ENCODE measurements at regions not wholly inside any gene's neighbourhood (a gene's known extent, or its start where the extent isn't known, plus 50 kb on each side); places are given as distances from the start of the nearest gene placed in this dataset.
A peak's percentile ranks its signal among the peaks of the same experiment; 100 is the strongest.

DNA sequence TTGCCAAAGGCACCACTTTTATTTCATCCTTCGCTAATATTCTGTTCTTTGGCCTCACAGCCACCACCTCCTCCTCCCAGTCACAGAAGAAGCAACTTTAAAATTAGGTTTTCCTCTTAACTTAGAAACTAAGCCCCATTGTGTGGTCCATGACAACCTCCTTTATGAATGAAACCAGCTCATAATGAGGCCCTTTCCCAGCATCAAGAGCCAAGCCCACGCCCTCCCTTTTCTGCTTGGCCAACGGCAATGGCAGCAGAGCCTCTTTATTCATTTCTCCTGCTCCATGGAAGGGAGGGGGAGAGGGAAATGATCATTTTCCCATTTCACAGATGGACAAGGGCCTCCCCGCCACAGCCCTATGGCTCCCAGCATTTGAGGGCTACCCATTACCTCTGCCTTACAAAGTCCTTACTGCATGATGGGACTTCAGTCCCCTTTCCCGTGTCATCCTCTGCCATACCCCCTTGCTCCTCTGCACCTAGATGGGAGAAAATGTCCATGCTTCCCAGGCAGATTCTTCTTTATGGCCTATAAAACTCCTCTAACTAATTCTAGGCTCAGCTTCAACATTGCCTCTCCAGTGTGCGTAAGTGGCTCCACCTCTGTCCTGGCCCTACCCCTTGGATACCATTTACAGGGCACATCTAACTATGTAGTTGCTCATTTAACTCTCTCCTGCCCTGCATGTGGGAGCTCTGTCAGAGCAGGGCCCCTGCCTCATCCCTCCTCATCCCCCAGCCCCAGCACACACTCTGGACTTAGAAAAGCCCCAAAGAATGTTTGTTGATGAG, 475.5 kb downstream of the RPS24 start:
- Mint-ChIP-seq H3K4me1 (no peaks in the 10 kb centered on the region), H3K27ac (no peak overlapping the region), H3K4me3 (no peak overlapping the region), H3K27me3 (peaks cover 20 to 22% of the 10 kb centered on the region in 2 donors), H3K9me3 (no peaks in the 10 kb centered on the region), H3K36me3 (no peaks in the 10 kb centered on the region)
- no peak for ATAC-seq (replicated peaks)
- DNase-seq: no peak

DNA sequence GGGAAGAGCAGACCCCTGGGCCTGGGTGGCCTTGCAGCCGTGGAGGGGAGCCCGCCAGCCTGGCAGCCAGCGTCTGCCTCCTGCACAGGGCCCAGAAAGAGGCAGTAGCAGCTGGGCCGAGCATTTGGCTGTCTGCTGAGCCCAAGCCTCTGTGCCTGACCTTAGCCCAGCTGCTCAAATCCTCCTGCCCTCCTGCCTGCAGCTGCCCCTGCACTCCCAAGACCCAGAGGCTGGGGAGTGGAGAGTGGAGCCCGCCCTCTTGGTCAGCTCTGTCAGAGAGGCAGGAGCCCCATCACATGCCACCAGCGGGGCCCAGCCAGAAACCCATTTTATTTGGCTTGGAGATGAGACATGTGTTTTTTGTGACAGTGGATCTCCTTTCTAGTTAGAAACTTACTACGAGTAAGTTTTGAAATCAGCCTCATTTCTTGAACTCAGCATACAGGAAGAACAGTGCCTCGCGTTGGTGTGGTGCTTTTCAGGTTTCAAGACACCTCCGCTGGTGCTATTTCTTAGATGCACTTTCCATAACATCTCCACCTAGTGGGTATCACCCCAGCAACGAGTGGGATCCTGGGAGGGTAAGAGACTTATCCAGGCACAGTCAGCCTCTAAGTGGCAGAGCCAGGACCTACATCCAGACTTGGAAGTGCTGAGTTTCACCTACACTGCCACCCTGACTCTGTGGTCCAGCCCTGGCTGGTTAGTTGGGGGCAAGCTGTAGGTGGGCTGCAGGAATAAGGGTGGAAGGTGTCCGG, 477.1 kb downstream of the RPS24 start:
- no peaks in the 10 kb centered on the region for H3K36me3 Mint-ChIP-seq
- no peaks in the 10 kb centered on the region for H3K4me1 Mint-ChIP-seq
- DNase-seq (no peak), ATAC-seq (replicated peaks) (no peak)
- no peaks in the 10 kb centered on the region for H3K9me3 Mint-ChIP-seq
- peaks cover 14 to 18% of the 10 kb centered on the region in 2 donors for H3K27me3 Mint-ChIP-seq
- H3K27ac Mint-ChIP-seq: no peak overlapping the region
- no peak overlapping the region for H3K4me3 Mint-ChIP-seq

DNA sequence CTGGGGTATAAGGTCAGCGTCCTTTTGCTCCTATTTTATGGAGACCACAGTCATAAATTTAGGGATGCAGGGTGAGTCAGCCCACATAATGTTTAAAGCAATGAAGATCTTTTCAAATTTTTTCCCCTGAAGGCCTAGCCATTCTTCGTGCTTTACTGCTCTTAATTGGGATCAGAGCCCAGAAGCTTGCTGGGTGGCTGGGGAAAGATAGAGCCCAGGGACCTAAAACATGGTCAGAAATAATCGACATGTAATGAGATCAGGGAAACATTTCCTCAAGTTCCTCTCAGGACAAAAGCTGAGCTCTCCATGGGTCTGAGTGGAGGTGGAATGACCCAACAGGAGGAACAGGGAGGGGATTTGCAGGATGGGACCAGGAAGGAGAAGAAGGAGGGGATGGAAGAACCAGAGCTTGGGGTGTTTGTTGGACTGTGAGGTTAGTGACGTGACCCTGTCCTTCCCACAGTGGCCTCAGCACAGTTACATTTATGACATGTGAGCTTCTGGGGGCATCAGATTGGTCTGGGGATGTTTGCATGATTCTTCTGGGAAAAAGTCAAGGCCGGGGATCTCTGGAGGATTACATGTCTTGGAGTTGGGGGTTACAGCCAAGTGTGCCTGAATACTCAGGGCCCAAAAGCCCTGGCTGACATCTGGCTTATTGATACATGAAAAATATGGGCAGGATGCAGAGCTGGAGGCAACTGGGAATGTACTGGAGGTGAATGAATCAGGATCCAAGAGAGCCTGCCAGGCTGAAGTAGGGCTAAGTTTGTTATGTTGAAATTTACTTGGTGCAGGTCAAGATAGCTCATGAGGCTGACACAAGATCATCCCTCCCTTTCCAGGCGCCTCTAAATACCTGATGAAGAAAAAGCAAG, 477.9 kb downstream of the RPS24 start:
- H3K4me1 Mint-ChIP-seq: no peaks in the 10 kb centered on the region
- H3K9me3 Mint-ChIP-seq: no peaks in the 10 kb centered on the region
- peaks cover 14 to 19% of the 10 kb centered on the region in 2 donors for H3K27me3 Mint-ChIP-seq
- no peak overlapping the region for H3K4me3 Mint-ChIP-seq
- ATAC-seq (replicated peaks) (no peak), DNase-seq (no peak)
- no peak overlapping the region for H3K27ac Mint-ChIP-seq
- no peaks in the 10 kb centered on the region for H3K36me3 Mint-ChIP-seq

DNA sequence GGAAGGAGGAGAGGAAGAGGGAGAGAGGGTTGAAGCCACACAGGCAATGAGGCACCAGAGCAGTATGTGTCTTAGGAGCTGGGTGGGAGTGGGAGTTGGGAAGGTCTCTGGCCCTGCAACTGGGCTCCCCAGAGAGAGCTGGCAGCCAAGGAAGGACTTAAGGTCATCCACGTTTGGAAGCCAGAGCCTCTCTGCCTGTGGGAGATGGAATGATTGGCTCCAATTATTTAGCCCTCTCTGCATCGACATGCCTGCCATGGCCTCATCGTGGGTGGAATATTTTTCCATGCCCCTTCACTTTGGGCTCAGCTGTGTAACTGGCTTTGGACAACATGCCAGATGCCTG, 478.5 kb downstream of the RPS24 start:
- DNase-seq (no peak), ATAC-seq (replicated peaks) (no peak)
- Mint-ChIP-seq H3K4me1 (no peaks in the 10 kb centered on the region), H3K36me3 (no peaks in the 10 kb centered on the region), H3K9me3 (no peaks in the 10 kb centered on the region), H3K27ac (no peak overlapping the region), H3K4me3 (no peak overlapping the region), H3K27me3 (peaks cover 14 to 23% of the 10 kb centered on the region in 2 donors)

DNA sequence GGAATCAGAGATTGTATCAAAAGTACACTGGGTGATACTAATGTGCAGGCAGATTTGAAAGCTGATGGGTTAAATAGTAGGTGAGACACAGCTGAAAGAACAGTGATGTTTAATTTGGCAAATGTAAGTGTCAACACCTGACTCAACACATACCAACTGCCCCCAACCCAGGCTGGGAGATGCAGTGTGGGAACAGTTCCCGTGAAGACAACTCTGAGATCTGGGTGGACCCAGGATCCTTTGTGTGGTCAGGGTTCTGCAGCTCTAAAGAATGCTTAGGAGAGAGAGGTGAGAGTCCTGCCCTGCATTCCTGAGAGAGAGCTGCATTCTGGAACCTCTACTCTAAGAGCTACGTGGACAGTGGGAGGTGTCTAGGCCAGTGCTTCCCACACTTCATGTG, 479.7 kb downstream of the RPS24 start:
- ATAC-seq (replicated peaks) (no peak), DNase-seq (no peak)
- Mint-ChIP-seq H3K4me1 (no peaks in the 10 kb centered on the region), H3K36me3 (no peaks in the 10 kb centered on the region), H3K27ac (no peak overlapping the region), H3K27me3 (peaks cover 14 to 30% of the 10 kb centered on the region in 2 donors), H3K9me3 (no peaks in the 10 kb centered on the region), H3K4me3 (no peak overlapping the region)

DNA sequence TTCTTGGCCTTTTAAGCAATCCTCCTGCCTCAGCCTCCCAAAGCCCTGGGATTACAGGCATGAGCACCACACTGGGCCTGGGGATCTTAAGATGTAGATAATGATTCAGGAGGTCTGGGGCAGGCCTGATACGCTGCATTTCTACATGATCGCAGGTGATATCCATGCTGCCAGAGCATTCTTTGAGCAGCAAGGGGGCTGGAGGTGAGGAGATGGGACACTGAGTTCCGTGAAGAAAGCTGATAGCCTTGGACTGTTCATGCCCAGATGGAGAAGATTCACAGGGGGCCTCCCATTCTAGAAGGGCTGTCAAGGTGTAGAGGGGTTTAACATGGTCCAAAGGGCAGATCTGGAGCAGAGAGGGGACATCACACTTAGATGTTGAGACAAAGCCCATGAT, 480.3 kb downstream of the RPS24 start:
- Mint-ChIP-seq H3K9me3 (no peaks in the 10 kb centered on the region), H3K4me1 (no peaks in the 10 kb centered on the region), H3K27me3 (peaks cover 13 to 25% of the 10 kb centered on the region in 2 donors), H3K4me3 (no peak overlapping the region), H3K27ac (no peak overlapping the region), H3K36me3 (no peaks in the 10 kb centered on the region)
- DNase-seq (no peak), ATAC-seq (replicated peaks) (no peak)

DNA sequence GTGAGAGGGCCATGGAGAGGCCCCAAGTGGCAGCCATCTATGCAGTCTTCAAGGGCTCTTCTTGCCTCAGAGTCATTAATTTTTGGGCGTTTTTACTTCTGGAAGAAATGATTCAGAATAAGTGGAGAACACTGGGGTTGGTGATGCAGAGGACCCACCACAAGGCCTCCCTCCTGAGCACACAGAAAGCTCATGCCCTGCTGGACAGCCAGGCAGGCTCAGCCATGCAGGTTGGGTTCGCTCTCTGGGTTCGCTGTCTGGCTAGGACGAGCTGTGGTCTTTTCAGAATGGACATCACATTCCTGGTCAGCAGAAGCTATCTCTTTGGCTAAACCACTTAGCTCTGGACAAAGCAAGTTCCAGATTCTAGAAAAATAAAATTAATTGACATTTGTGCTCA, 480.8 kb downstream of the RPS24 start:
- H3K4me3 Mint-ChIP-seq: no peak overlapping the region
- no peak overlapping the region for H3K27ac Mint-ChIP-seq
- ATAC-seq (replicated peaks) (no peak), DNase-seq (no peak)
- no peaks in the 10 kb centered on the region for H3K4me1 Mint-ChIP-seq
- H3K9me3 Mint-ChIP-seq: no peaks in the 10 kb centered on the region
- peaks cover 9 to 23% of the 10 kb centered on the region in 2 donors for H3K27me3 Mint-ChIP-seq
- no peaks in the 10 kb centered on the region for H3K36me3 Mint-ChIP-seq

DNA sequence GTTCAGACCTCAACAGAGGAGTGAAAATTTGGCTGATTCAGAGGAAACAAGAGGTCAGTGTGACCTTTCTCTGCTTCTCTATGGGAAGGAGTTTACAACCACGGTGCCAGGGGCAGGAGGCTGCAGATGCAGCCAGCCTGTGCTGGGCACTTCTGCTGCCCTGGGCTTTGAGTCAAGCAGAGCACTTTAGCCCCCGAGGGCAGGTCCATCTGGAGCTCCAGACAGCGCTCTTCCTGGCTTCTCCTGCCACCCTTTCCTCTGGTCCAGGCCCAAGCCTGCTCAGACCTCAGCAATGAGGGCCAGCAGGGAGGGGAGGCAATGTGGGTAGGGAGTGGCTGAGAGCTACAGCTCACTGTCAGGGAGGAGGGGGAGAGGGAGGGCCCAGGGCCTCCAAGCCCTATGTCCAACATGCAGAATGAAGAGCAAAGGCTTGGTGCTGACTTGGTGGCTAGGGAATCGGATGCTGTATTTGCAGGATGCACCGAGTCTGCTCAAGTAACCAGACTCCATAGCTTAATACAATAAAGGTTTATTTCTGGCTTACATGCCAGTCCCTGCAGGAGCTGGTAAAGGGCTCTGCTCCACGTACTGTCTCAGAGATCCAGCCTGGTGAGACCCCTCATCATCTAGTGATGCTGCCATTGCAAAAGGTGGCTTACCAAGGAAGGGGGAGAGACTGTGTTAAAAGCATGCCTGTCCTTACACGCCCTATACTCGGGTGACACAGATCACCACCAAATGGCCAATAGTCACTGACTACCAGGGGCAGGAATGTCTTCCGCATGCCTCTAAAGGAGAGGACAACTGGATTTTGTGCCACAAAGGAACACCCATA, 481.6 kb downstream of the RPS24 start:
- H3K27ac Mint-ChIP-seq: no peak overlapping the region
- H3K4me1 Mint-ChIP-seq: no peaks in the 10 kb centered on the region
- H3K4me3 Mint-ChIP-seq: no peak overlapping the region
- H3K27me3 Mint-ChIP-seq: peaks cover 7 to 19% of the 10 kb centered on the region in 2 donors
- ATAC-seq (replicated peaks) (no peak), DNase-seq (no peak)
- no peaks in the 10 kb centered on the region for H3K9me3 Mint-ChIP-seq
- no peaks in the 10 kb centered on the region for H3K36me3 Mint-ChIP-seq

DNA sequence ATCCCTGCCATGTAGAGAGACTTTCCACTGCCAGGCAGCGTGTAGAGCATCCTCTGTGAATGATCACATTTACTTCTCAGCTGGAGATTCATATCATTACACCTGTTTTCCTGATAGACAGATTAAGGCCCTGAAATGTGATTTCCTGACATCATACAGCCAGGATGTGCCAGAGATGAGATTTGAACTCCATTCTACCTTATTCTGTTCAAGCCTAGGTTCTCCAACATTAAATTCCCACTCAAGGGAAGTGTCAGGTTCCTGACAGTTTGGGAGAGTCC, 482.1 kb downstream of the RPS24 start:
- no peaks in the 10 kb centered on the region for H3K36me3 Mint-ChIP-seq
- no peaks in the 10 kb centered on the region for H3K4me1 Mint-ChIP-seq
- no peak for ATAC-seq (replicated peaks)
- no peak overlapping the region for H3K27ac Mint-ChIP-seq
- H3K4me3 Mint-ChIP-seq: no peak overlapping the region
- H3K27me3 Mint-ChIP-seq: peaks cover 7 to 17% of the 10 kb centered on the region in 2 donors
- H3K9me3 Mint-ChIP-seq: no peaks in the 10 kb centered on the region
- DNase-seq: no peak

DNA sequence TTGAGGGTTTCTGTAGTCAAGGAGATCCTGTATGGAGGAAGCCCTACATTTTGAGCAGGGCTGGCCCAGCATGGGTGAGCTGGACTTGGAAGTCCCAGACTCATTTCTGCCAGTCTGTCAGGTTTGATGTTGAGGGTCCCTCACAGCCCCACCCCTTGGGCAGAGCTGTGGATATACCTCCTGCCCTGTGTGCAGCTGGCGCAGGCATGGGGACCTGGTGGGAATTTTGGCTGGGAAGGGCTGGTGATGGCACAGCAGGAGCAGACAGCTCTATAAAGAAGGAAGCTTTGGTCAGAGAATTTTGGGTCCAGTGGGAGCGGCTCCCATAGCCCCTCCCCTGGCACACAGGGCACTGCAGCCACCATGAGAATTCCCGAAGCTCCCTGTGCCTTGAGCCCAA, 482.6 kb downstream of the RPS24 start:
- H3K27ac Mint-ChIP-seq: no peak overlapping the region
- H3K27me3 Mint-ChIP-seq: peaks cover 7 to 16% of the 10 kb centered on the region in 2 donors
- ATAC-seq (replicated peaks) (no peak), DNase-seq (no peak)
- H3K4me3 Mint-ChIP-seq: no peak overlapping the region
- no peaks in the 10 kb centered on the region for H3K4me1 Mint-ChIP-seq
- H3K9me3 Mint-ChIP-seq: no peaks in the 10 kb centered on the region
- no peaks in the 10 kb centered on the region for H3K36me3 Mint-ChIP-seq

DNA sequence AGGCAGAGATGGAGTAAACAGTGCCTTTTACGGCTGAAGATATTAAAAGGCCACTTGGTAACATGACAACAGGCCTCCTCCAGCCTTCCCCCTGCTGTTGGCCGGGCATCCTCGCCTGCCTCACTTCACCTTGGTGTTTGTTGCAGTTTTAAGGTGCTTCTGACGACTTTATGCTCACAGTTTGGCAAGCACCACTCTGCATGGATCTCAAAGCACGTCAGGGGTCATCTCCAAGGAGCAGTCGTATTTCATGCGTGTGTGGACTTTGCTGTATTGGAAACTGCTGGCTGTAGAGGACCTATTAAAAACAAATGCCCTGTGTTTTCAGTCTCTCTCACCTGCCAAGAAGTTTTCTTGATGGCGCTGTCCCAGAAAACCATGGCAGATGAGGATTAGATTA, 483.1 kb downstream of the RPS24 start:
- H3K4me3 Mint-ChIP-seq: no peak overlapping the region
- DNase-seq (no peak), ATAC-seq (replicated peaks) (no peak)
- H3K4me1 Mint-ChIP-seq: no peaks in the 10 kb centered on the region
- no peaks in the 10 kb centered on the region for H3K36me3 Mint-ChIP-seq
- peaks cover 7 to 12% of the 10 kb centered on the region in 2 donors for H3K27me3 Mint-ChIP-seq
- no peak overlapping the region for H3K27ac Mint-ChIP-seq
- H3K9me3 Mint-ChIP-seq: no peaks in the 10 kb centered on the region

DNA sequence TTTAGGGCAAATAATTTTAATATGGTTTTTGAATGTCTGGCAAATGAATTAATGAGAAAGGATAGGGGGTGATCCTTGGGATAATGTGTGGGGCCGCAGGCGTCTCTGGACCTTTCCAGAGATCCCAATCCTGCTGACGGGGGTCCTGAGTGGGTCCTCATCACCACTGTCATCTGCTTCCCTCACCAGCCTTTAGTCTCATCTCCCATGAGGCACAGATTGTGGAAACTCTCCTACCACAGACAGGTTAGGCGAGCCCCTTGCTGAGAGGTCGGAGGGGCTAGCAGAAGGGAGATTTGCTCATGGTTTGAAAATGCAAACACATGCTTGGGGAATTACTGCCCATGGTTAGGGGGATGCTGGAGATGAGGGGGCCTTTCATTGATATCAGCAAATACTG, 484.6 kb downstream of the RPS24 start:
- no peaks in the 10 kb centered on the region for H3K4me1 Mint-ChIP-seq
- ATAC-seq (replicated peaks): no peak
- DNase-seq: no peak
- no peak overlapping the region for H3K27ac Mint-ChIP-seq
- H3K4me3 Mint-ChIP-seq: no peak overlapping the region
- H3K9me3 Mint-ChIP-seq: no peaks in the 10 kb centered on the region
- no peaks in the 10 kb centered on the region for H3K36me3 Mint-ChIP-seq
- H3K27me3 Mint-ChIP-seq: peaks cover 7 to 12% of the 10 kb centered on the region in 2 donors

DNA sequence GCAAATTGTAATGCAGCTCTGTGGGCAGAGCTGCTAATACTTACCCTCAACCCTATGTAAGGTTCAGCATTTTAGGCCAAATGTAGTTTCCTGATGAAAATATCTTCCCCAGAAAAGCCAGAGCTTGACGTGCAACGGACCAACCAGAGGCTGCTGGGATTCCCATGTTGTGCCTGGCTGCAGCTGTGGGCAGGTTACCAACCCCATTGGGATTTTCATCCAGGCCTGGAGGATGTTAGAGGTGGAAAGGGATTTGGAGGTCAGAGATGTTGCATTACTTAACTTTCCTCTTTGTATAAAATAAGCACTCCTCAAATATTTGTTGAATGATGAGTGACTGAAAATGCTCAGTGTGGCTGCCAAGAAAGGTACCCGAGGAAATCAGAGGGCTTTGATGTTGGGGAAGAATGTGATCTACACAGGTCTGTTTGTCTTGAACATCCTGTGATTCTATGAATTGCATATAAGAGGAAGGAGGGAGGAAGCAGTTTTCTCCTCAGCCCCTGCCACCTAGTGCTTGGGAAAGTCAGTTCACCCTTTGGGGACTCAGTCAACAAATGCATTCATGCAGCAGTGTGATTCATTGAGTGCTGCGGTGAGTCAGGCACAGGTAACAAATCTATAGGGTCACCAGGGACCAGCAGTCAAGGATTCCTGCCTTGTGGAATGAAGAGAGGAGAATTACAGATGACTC, 487.2 kb downstream of the RPS24 start:
- ATAC-seq (replicated peaks) (peak in 1 of 2 donors; percentile 31), DNase-seq (no peak)
- Mint-ChIP-seq H3K36me3 (no peaks in the 10 kb centered on the region), H3K27me3 (peaks cover 14 to 19% of the 10 kb centered on the region in 2 donors), H3K4me1 (no peaks in the 10 kb centered on the region), H3K27ac (no peak overlapping the region), H3K9me3 (no peaks in the 10 kb centered on the region), H3K4me3 (no peak overlapping the region)
